B cell (primary cell): ENCODE measurements at regions not wholly inside any gene's neighbourhood (a gene's known extent, or its start where the extent isn't known, plus 50 kb on each side); places are given as distances from the start of the nearest gene placed in this dataset.

Experiments
- CTCF ChIP-seq: fragments of 200-600 bp; IDR thresholded peaks from one replicate; pipeline ENCODE4 v1.8.0; 2022; ENCODE audit warnings: antibody characterized with exemption, mild to moderate bottlenecking
- EZH2 ChIP-seq: IDR thresholded peaks from 2 replicates; pipeline ENCODE4 v1.6.1; 2012; ENCODE audit warnings: borderline replicate concordance, low read depth, mild to moderate bottlenecking, moderate library complexity, low read length; ENCODE audit not compliant: insufficient read depth, poor library complexity, severe bottlenecking

GRCh38 chr1:30518696-30519095 is 204.7 kb downstream of the MATN1 start:
- TF ChIP-seq CTCF, result no peak
- no peak for TF ChIP-seq EZH2
